Astrocyte of the spinal cord (primary cell): ENCODE measurements at regions not wholly inside any gene's neighbourhood (a gene's known extent, or its start where the extent isn't known, plus 50 kb on each side); places are given as distances from the start of the nearest gene placed in this dataset.

ENCODE experiments used
- DNase-seq: peaks from one replicate; pipeline ENCODE4 v3.0.0; 2011; ENCODE audit warnings: low read depth, low spot score
- H3K4me3 ChIP-seq: 2 replicates; pipeline ENCODE4 v1.5.1; 2011; ENCODE audit warnings: low read depth, mild to moderate bottlenecking, low read length, moderate library complexity
- CTCF ChIP-seq: IDR thresholded peaks from 2 replicates; pipeline ENCODE4 v1.5.1; 2012; ENCODE audit warnings: low read depth, mild to moderate bottlenecking, low read length, inconsistent platforms
- in situ Hi-C: cut with HindIII; loops from 2 replicates; pipeline ENCODE4 v1.10.0; 2017; ENCODE audit warnings: low sequenced_read_pairs

- no peak for DNase-seq
- in situ Hi-C loops: no loop called here
- H3K4me3 ChIP-seq: no peak overlapping the region
- no peak for TF ChIP-seq CTCF
Measured at GRCh38 chr5:34498572-34498971, 157.6 kb upstream of the RAI14 start.

- in situ Hi-C loops: no loop called here
- TF ChIP-seq CTCF: no peak
- no peak overlapping the region for H3K4me3 ChIP-seq
- DNase-seq: peak; percentile 82
Measured at GRCh38 chr5:34499001-34499734, 157.0 kb upstream of the RAI14 start.

- in situ Hi-C loops: no loop called here
- no peak for DNase-seq
- TF ChIP-seq CTCF: no peak
- H3K4me3 ChIP-seq: no peak overlapping the region
Measured at GRCh38 chr5:34500236-34500847, 155.8 kb upstream of the RAI14 start.

GRCh38 chr5:34501016-34501415 lies 155.1 kb upstream of the RAI14 start:
- no peak for TF ChIP-seq CTCF
- in situ Hi-C loops: no loop called here
- no peak overlapping the region for H3K4me3 ChIP-seq

GRCh38 chr5:34501840-34502239 lies 154.3 kb upstream of the RAI14 start:
- no peak for TF ChIP-seq CTCF
- no peak overlapping the region for H3K4me3 ChIP-seq
- DNase-seq: no peak
- in situ Hi-C loops: no loop called here

More at GRCh38 chr5:34501016-34501415, 155.1 kb upstream of the RAI14 start:
- no peak for DNase-seq

- TF ChIP-seq CTCF: no peak
- in situ Hi-C loops: no loop called here
- DNase-seq: no peak
- H3K4me3 ChIP-seq: no peak overlapping the region
Measured at GRCh38 chr5:34502581-34502980, 153.5 kb upstream of the RAI14 start.
